Nephron progenitor cell (in vitro differentiated cells): ENCODE measurements at regions not wholly inside any gene's neighbourhood (a gene's known extent, or its start where the extent isn't known, plus 50 kb on each side); places are given as distances from the start of the nearest gene placed in this dataset.

Experiments used
- DNase-seq: peaks from one replicate; pipeline ENCODE4 v3.0.0; 2021
- H3K27ac Mint-ChIP-seq: 2 replicates; pipeline ENCODE4 v1.8.0; 2021; ENCODE audit warnings: mild to moderate bottlenecking, moderate library complexity, mixed read lengths
- H3K27me3 Mint-ChIP-seq: 2 replicates; pipeline ENCODE4 v1.8.0; 2021; ENCODE audit warnings: mild to moderate bottlenecking, low read depth, mixed read lengths; ENCODE audit not compliant: poor library complexity
- H3K36me3 Mint-ChIP-seq: 2 replicates; pipeline ENCODE4 v1.8.0; 2021; ENCODE audit warnings: low read depth, mixed read lengths
- H3K4me1 Mint-ChIP-seq: 2 replicates; pipeline ENCODE4 v1.8.0; 2021; ENCODE audit warnings: mixed read lengths
- H3K4me3 Mint-ChIP-seq: 2 replicates; pipeline ENCODE4 v1.8.0; 2021; ENCODE audit warnings: mild to moderate bottlenecking, moderate library complexity, mixed read lengths
- H3K9me3 Mint-ChIP-seq: 2 replicates; pipeline ENCODE4 v1.8.0; 2021; ENCODE audit warnings: mild to moderate bottlenecking, moderate library complexity, mixed read lengths
- CTCF ChIP-seq: fragments of 200-600 bp; sonication (generic); IDR thresholded peaks from 2 replicates; pipeline ENCODE4 v1.5.0; 2021; ENCODE audit warnings: antibody characterized with exemption

- Mint-ChIP-seq H3K9me3 (no peaks in the 10 kb centered on the region), H3K4me1 (no peaks in the 10 kb centered on the region), H3K36me3 (no peaks in the 10 kb centered on the region), H3K4me3 (no peak overlapping the region), H3K27ac (no peak overlapping the region), H3K27me3 (no peaks in the 10 kb centered on the region)
- no peak for DNase-seq
- no peak for TF ChIP-seq CTCF
Measured at GRCh38 chr4:60652933-60653332, 547.2 kb upstream of the ADGRL3 start.

DNA sequence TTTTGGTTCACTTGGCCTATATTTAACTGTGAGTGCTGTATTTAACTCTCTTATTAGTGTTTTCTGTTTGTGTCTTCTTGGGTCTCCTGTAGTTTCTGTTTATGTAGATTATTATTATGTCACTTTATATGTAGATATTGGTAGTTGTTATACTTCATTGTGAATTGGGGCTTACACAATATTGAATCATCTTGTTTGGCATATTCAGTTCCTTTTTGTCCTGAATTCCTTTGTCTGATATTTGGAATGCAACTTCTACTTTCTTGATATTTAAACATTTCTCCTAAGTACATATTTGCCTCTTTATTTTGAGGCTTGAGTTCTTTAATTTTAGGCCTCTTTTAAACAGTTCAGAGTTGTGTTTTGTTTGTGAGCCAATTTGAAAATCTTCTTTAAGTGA, 544.8 kb upstream of the ADGRL3 start:
- no peak overlapping the region for H3K4me3 Mint-ChIP-seq
- H3K27me3 Mint-ChIP-seq: no peaks in the 10 kb centered on the region

DNA sequence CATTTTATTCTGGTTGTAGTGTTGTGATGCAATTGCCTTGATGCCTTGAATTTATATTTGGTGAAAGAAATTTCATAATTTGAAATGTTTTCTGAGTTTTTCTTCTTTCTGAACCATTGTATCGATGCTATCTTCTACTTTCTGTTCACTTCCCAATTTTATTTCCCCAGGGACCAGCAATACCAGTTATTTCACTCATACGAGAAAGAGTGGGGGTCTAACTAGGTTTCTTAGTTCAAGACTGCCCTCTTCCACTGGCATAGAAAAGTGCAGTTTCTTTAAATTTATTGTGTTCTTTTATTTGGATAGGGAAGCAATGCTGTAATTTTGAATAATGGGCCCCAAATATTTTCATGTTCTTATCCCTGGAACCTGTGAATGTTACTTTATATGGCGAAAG, 544.0 kb upstream of the ADGRL3 start:
- Mint-ChIP-seq H3K4me1 (no peaks in the 10 kb centered on the region), H3K27ac (no peak overlapping the region), H3K27me3 (no peaks in the 10 kb centered on the region), H3K4me3 (no peak overlapping the region), H3K9me3 (peaks cover 5% of the 10 kb centered on the region), H3K36me3 (no peaks in the 10 kb centered on the region)
- no peak for DNase-seq
- TF ChIP-seq CTCF: no peak

More for the DNA sequence above, 544.8 kb upstream of the ADGRL3 start:
- no peak for TF ChIP-seq CTCF
- H3K4me1 Mint-ChIP-seq: no peaks in the 10 kb centered on the region
- no peaks in the 10 kb centered on the region for H3K36me3 Mint-ChIP-seq
- DNase-seq: no peak
- peaks cover 5% of the 10 kb centered on the region for H3K9me3 Mint-ChIP-seq
- no peak overlapping the region for H3K27ac Mint-ChIP-seq

- Mint-ChIP-seq H3K27me3 (no peaks in the 10 kb centered on the region), H3K27ac (no peak overlapping the region), H3K4me3 (no peak overlapping the region), H3K4me1 (no peaks in the 10 kb centered on the region), H3K9me3 (peaks cover 5% of the 10 kb centered on the region), H3K36me3 (no peaks in the 10 kb centered on the region)
- no peak for DNase-seq
- no peak for TF ChIP-seq CTCF
Measured at GRCh38 chr4:60657041-60657440, 543.1 kb upstream of the ADGRL3 start.

DNA sequence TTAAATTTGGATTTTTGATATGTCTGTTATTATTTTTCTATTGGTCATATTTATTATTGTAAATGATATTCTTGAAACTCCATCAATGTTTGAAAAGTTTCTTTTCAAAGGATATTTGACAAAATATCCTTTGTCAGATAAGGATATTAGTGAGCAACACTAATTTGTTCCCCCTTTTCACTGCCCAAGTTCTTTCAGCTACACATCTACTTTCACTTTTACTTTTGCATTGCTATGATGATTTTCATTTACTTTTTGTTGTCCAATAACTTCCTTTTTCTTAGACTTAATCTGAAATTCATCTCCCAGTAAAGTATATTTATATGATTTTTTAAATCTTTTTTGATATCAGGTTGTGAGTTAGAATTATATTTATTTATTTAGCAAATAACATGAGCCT, 542.3 kb upstream of the ADGRL3 start:
- no peaks in the 10 kb centered on the region for H3K4me1 Mint-ChIP-seq

More for the DNA sequence above, 542.3 kb upstream of the ADGRL3 start:
- no peak for DNase-seq
- H3K4me3 Mint-ChIP-seq: no peak overlapping the region
- no peak for TF ChIP-seq CTCF
- no peak overlapping the region for H3K27ac Mint-ChIP-seq
- no peaks in the 10 kb centered on the region for H3K27me3 Mint-ChIP-seq
- H3K36me3 Mint-ChIP-seq: no peaks in the 10 kb centered on the region
- peaks cover 5% of the 10 kb centered on the region for H3K9me3 Mint-ChIP-seq
